ENCODE measurements at regions not wholly inside any gene's neighbourhood (a gene's known extent, or its start where the extent isn't known, plus 50 kb on each side); places are given as distances from the start of the nearest gene placed in this dataset.

DNA sequence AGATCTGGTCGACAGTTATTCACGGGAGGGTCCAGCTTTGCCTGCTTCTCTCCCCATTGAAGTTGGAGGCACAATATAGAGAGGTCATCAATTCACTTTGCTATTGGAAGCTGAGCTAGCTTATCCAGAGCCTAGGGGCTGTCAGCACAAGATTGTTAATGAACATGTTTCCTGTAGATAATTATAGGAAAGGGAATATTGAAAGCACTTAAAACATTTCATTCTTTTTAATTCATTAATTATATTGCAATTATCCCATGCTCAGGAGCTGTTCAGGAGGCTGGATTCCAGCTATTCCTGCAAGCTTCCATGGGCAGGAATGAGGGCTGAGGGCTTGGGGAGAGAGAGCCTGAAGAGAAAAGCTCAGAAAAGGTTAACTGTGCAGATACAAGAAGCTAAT, 153.1 kb upstream of the BRINP1 start:
- DNase-seq: no peak
- H3K36me3 ChIP-seq: no peaks in the 10 kb centered on the region
- H3K4me3 ChIP-seq: no peak overlapping the region
- no peaks in the 10 kb centered on the region for H3K27me3 ChIP-seq (ENCODE audit: low read depth)
- ATAC-seq: no peak
- no peak overlapping the region for H3K27ac ChIP-seq
- no peaks in the 10 kb centered on the region for H3K9me3 ChIP-seq
- no peaks in the 10 kb centered on the region for H3K4me1 ChIP-seq
- intact Hi-C loops (cut with DNase I): no loop called here
- TF ChIP-seq, protein P1, sequence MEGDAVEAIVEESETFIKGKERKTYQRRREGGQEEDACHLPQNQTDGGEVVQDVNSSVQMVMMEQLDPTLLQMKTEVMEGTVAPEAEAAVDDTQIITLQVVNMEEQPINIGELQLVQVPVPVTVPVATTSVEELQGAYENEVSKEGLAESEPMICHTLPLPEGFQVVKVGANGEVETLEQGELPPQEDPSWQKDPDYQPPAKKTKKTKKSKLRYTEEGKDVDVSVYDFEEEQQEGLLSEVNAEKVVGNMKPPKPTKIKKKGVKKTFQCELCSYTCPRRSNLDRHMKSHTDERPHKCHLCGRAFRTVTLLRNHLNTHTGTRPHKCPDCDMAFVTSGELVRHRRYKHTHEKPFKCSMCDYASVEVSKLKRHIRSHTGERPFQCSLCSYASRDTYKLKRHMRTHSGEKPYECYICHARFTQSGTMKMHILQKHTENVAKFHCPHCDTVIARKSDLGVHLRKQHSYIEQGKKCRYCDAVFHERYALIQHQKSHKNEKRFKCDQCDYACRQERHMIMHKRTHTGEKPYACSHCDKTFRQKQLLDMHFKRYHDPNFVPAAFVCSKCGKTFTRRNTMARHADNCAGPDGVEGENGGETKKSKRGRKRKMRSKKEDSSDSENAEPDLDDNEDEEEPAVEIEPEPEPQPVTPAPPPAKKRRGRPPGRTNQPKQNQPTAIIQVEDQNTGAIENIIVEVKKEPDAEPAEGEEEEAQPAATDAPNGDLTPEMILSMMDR (IDR thresholded peaks at IDR 0.05): no peak

DNA sequence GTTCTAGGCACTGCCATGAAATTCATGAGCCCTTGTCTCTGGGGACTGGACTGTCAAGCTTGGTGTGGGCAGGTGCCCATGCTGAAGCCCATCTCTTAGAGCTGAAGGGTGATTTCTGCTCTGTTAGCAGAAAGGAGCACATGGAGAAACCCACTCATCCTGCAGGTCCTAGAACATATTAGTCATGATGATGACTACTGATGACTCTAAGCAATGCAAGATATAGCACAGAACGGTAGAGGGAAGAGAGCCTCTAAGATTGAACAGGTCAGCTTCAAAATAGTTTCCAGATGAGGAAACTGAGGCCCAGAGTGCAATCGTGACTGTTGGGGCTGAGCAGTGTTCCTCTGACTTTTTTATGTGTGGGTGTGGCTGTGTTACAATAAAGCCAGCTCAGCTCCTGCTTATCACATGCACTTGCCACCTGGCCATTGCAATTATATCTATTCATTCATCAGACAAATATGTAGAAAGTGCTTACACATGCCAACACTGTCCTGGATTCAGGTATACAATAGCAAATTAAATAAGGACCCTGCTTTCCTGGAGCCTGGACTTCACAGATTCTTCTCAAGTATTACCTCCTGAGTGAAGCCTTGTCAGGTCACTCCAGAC, 140.2 kb upstream of the BRINP1 start:
- Histone ChIP-seq H3K36me3 (no peaks in the 10 kb centered on the region), H3K27me3 (ENCODE audit: low read depth) (no peaks in the 10 kb centered on the region), H3K4me3 (no peak overlapping the region), H3K27ac (no peak overlapping the region), H3K9me3 (no peaks in the 10 kb centered on the region), H3K4me1 (no peaks in the 10 kb centered on the region)
- ATAC-seq (no peak), DNase-seq (no peak)
- TF ChIP-seq, protein P1 (IDR thresholded peaks at IDR 0.05): no peak
- intact Hi-C loops (cut with DNase I): no loop called here

DNA sequence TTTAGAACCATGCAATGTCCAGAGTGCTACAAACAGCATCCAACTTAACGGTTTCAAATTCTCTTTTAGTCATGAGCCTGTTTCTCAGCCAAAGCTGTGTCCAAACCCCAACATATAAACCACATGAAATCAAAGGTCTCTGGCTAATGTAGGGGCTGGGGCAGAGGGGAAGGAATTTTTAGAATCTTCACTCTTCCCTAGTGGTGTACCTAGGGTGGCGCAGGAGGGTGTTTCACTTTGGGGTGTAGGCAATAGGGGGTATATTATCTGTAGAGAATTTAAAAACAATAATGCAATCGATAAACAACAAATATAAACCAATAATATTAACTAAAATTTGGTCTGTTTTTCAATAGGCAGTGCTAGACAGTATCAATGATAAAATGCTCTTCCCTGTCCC, 132.1 kb upstream of the BRINP1 start:
- intact Hi-C loops (cut with DNase I): no loop called here
- DNase-seq: no peak
- TF ChIP-seq, protein P1 (IDR thresholded peaks at IDR 0.05): no peak
- H3K4me3 ChIP-seq: no peak overlapping the region
- no peak overlapping the region for H3K27ac ChIP-seq
- H3K9me3 ChIP-seq: no peaks in the 10 kb centered on the region
- no peak for ATAC-seq
- H3K4me1 ChIP-seq: no peaks in the 10 kb centered on the region
- H3K27me3 ChIP-seq (ENCODE audit: low read depth): no peaks in the 10 kb centered on the region
- no peaks in the 10 kb centered on the region for H3K36me3 ChIP-seq

DNA sequence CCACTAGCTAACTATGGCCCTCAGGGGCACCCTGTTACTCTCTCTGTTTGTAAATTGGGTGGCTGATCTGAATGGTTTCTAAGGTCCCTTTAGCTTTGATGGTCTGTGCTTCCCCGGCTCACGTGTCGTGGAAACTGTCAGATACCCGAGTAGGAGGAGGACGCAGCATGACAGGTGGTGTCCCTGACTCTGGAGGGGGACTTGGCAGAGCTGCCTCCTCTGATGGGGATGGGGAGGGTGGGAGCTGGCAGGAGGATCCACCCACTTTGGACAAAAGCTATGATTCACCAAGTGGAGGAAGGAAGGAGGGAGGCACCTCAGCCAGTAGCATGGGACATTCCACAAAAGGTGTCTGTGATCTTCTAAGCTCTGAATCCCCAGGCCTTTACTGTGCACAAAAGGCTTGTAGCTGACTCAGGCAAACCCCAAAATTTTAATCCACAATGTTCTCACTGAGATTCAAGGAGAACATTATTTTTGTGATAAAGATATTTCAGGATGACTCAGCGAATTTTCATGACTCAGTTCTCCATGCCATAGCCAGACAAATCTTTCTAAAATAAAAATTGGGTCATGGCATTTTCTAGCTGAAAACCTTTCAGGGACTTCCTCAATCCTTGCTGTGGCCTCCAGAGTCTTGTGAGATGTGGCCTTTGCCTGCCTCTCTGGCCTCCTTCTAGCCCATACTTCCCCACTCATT, 131.0 kb upstream of the BRINP1 start:
- Histone ChIP-seq H3K36me3 (no peaks in the 10 kb centered on the region), H3K27me3 (ENCODE audit: low read depth) (no peaks in the 10 kb centered on the region), H3K9me3 (no peaks in the 10 kb centered on the region), H3K4me3 (no peak overlapping the region), H3K4me1 (no peaks in the 10 kb centered on the region), H3K27ac (no peak overlapping the region)
- DNase-seq (no peak), ATAC-seq (no peak)
- intact Hi-C loops (cut with DNase I): no loop called here
- TF ChIP-seq, protein P1 (IDR thresholded peaks at IDR 0.05): no peak

DNA sequence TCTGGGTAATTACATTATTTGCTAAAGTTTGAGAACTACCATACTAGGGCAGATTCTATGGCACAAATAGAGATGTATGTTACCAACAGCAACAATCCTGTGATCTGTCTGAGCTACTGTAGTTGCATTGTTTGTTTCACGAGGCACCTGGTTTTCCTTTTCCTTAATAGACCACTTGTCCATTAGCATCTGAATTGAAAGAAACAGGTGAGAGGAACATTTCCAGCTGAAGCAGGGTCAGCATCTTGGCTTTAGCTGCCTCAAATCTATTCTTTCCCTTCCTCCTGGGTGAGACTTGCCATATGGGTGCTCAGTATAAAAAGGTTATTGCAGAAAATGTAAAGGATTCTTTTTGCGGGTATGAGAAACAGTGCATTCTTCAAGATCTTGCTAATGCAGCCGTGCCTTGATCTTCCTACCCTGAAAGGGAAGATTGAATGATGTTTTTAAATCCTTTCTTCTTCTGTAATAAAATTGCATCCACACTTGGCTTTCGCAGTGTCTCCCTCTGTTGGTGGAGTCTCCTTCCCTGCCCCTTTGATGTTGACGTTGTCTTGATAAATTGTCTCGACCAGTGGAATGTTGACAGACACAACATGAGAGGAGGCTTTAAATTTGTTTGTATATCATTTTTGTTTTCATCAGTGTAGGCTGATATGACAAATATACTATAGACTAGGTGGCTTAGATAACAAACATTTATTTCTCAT, 118.0 kb upstream of the BRINP1 start:
- TF ChIP-seq, protein P1 (IDR thresholded peaks at IDR 0.05): no peak
- ATAC-seq (no peak), DNase-seq (no peak)
- Histone ChIP-seq H3K9me3 (no peaks in the 10 kb centered on the region), H3K4me3 (no peak overlapping the region), H3K27ac (no peak overlapping the region), H3K4me1 (no peaks in the 10 kb centered on the region), H3K27me3 (ENCODE audit: low read depth) (no peaks in the 10 kb centered on the region), H3K36me3 (no peaks in the 10 kb centered on the region)
- intact Hi-C loops (cut with DNase I): no loop called here
